NCI-H2081 treated with DMSO at 0.1 percent for 48 hours (cell line): ENCODE measurements at regions not wholly inside any gene's neighbourhood (a gene's known extent, or its start where the extent isn't known, plus 50 kb on each side); places are given as distances from the start of the nearest gene placed in this dataset.

ENCODE experiments used
- DNase-seq: peaks from one replicate; lab custom pipeline; 2025; lab: John Stamatoyannopoulos, UW

- no peak for DNase-seq
Observed at GRCh38 chr6:81694855-81695254, 57.6 kb downstream of the TENT5A start.

DNA sequence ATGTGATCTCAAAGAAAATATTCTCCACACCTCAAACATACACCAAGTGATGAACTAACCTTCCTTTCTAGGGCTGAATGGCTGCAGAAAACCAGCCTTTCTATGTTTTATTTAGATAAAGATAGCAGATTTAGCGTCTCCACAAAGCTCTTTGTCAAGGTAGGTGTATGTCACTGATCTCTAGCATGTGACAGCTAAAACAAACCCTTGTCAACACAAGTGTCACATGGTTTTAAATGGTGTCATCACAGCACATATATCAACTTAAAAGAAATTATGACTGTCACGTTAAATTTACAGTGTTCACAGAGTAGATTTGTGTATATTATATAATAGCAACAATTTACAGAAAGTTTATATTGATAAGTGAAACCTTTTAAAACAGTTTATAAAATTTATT, 58.3 kb downstream of the TENT5A start:
- no peak for DNase-seq

DNA sequence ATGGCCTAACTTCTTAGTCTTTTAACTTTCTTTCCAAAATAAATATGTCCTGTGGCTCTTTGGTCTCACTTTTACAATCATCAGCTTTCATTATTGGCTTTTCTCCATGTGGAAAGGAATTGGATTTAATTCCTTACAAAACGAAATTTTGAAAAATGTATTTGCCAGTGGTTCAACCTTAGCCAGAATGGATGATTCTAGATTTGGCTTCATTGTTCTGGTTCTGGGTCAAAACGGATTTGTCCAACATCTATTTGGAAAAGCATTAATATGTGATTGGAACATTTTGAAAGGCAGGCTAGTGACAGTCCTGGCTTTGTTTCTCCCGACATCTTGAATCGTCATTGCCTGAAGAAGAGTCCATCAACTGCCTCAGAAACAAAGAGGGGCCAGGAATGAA, 59.2 kb downstream of the TENT5A start:
- DNase-seq: no peak

- no peak for DNase-seq
Observed at GRCh38 chr6:81690073-81690472, 62.4 kb downstream of the TENT5A start.

GRCh38 chr6:81689580-81689979, 62.9 kb downstream of the TENT5A start:
- no peak for DNase-seq

- no peak for DNase-seq
Observed at GRCh38 chr6:81683912-81684311, 68.6 kb downstream of the TENT5A start.

- no peak for DNase-seq
Observed at GRCh38 chr6:81682858-81683620, 69.4 kb downstream of the TENT5A start.

GRCh38 chr6:81682235-81682795, 70.2 kb downstream of the TENT5A start:
- no peak for DNase-seq

DNA sequence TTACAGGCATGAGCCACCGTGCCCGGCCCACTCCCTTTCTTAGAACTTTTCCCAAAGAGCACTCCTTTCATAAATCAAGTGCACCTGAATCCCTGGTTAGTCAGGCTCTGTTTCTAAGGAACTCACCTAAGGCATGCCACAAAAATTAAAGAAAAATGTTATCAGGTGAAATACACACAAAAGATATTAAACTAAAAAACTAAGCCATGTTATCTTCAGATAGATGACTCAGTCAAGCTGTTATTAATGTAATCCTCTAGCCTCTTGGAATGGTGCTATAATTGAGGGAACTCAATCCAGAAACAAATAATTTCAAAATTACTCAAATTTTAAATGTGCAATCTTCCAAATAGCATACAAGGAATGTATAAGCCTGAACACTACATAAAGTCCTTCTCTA, 83.0 kb downstream of the TENT5A start:
- DNase-seq: no peak

DNA sequence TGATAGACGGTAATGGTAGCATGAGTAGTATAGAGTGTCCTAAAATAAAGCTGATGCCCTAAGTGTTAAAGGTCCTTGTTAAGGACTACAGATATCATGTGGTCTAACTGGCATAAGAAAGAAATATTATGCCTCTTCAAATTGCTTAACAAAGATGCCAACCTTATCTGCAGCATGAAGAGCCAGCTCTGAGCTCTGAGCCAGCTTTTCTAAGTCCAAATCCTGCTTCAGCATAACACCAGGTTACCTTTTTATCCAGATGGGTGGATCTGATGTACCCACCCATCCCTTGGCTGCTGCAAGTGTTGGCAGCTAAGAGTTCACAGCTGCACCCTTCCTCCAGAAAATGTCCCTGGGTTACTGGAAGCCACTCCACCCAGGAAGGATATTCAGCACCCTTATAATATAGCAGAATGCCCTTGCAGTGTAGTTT, 83.8 kb downstream of the TENT5A start:
- DNase-seq: no peak

GRCh38 chr6:81666481-81666880, 86.0 kb downstream of the TENT5A start:
- DNase-seq: no peak

DNA sequence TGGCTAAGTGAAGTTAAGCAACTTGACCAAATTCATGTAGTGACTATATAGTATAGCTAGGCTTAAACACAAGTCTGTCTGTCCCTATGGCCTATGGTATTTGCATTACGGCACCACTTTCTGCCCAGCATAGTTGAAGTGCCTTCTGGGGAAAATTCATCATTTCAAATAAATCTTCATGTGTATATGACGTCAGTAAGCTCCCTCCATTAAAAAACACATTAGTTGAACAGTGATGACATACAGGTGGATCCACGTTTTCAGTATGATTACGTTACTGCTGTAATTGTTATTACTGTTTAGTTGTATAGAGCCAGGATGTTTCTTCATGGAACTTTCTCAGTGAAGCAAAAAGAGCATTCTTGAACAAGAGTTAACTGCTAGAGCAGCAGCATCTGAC, 96.2 kb downstream of the TENT5A start:
- DNase-seq: no peak

DNA sequence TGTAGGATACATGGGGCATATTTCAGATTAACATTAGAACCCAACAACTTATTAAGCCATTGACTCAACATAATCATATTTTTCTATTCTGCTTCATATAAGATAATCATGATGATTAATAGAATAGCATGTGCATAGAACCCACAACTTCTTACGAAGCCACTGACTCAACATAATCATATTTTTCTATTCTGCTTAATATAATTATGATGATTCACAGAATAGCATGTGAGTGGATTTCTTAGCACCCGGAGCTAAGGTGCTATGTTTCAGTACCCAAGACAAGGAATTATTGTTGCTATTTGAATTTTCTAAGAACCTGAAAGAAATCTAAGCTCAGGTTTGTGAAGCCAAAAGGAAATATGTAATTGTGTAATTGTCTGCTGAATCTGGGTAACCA, 96.8 kb downstream of the TENT5A start:
- no peak for DNase-seq

DNA sequence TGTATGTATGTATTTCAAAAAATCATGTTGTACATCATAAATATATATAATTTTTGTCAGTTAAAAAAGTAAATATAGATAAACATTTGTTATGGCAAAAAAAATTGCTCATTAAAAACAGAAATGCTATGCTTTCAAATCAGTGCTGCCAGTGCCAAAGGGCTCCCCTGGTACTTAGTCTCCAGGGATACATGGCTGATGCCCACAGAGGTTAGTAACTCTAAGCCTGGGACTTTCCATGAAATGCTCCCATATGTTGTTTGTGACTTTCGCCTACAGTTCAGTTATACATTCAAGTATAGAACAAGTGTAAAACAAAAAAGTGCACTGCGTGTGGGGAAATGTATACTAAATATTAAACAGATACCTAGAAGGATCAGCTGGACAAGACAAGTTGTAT, 104.0 kb downstream of the TENT5A start:
- DNase-seq: no peak

DNA sequence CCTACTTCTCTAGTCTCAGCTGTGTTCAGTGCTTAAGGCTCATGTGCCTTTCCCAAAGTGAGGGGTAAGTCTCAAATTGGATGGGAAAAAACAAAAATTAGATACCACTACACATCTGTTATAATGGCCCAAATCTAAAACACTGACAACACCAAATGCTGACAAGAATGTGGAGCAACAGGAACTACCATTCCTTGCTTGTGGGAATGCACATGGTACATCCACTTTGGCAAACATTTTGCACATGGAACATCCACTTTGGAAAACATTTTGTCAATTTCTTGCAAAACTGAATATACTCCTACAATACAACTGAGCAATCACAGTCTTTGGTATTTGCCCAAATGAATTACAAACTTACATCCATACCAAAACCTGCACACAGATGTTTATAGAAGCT, 109.3 kb downstream of the TENT5A start:
- no peak for DNase-seq

DNA sequence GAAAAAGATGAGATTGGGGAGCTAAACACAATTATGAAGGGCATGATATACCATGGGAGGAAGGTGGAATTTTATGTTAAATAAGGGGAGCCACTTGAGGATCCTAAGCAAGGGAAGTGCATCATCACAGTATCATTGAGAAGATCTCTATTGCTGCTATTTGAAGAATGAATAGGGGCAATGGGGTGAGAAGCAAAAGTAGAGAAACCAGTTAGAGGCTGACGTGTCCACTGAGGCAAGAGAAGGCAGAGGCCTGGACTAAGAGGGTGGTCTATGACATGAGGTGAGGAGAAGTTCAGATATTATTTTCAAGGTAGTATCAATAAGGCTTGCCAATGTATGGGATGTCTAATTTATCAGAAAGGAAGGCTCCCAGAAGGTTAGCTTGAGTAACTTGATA, 111.6 kb downstream of the TENT5A start:
- DNase-seq: no peak

- DNase-seq: no peak
Observed at GRCh38 chr6:81640126-81640525, 112.4 kb downstream of the TENT5A start.

DNA sequence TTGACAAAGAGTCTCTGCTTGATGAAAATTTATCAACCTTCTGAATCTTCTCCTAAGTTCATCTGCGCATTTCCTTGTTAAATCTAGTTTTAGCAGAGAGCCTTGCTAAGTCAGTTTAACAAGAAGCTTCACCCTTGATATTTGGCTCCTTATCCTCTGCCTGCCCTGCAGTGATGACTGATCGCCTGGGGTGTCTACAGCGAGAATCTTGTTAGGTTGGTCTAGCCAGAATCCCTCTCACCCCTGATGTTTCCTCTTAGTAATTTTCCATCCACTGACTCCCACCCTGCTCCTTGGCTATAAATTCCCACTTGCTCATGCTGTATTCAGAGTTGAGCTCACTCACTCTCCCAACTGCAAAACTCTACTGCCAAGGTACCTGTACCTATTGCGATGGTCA, 114.1 kb downstream of the TENT5A start:
- DNase-seq: no peak

GRCh38 chr6:81636930-81637568, 115.4 kb downstream of the TENT5A start:
- no peak for DNase-seq

DNA sequence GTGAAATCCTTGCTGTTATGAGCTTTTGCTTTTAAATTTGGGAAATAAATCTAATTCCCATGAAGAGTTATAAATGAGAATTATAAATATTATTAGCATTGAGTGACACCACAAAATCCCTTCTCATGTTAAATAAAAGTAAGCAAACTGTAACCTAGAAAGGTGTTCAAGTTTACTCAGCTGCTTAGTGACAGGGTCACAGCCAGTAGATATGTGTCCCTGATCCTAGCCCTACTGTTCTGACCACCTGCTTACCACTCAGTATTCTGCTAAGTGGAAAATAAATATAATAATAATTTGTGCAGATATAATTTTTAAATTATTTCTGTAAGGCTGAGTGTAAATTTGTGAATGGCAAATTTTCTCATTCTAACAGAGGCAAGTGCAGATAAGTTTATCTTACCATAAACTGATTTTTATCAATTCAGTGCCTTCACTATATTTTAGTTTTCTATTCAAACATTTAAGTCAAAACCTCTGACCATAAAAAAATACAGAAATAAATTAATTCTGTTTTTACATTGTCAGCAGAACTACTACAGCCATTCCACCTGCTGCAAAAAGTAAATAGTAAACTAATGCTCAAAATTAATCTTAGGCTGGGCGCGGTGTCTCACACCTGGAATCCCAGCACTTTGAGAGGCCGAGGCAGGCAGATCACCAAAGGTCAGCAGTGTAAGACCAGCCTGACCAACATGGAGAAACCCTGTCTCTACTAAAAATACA, 118.2 kb downstream of the TENT5A start:
- no peak for DNase-seq

DNA sequence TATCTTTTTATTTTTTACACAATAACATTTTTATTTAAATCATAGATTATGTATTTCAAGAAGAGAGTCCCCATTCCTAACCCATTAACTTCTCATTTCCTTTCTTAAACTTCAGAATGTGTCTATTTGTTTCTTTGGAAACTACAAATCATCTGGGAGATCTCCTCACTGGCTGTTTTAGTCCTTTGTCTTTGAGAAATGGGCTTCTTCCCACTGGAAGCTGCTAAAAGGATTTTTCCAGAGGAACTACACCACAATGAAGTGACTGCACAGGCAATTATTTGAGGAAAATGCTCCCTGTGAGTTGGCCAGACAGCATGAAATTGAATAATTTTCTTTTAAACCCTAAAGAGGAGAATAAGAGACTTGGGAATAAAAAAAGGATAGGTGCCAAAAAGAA, 119.1 kb downstream of the TENT5A start:
- DNase-seq: no peak

GRCh38 chr6:81630719-81631118, 121.8 kb downstream of the TENT5A start:
- no peak for DNase-seq

DNA sequence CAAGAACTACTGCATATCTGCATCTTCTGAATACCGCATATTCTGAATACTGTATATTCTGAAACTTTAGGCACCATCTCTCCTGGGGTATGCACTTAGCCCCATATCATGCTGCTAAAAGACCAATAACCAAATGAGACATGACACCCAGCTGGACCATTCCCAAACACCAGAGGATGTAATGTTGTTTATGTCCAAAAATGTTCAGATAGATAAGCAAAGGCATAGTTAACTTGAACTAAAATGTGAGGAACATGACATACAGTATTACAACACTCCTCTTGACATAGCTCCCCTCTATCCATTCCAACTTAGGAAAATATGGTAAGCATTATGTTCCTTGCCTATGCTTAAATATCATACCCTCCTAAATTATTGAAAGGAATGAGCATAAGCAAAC, 127.3 kb downstream of the TENT5A start:
- DNase-seq: no peak
